ENCODE measurements at regions not wholly inside any gene's neighbourhood (a gene's known extent, or its start where the extent isn't known, plus 50 kb on each side); places are given as distances from the start of the nearest gene placed in this dataset.

DNA sequence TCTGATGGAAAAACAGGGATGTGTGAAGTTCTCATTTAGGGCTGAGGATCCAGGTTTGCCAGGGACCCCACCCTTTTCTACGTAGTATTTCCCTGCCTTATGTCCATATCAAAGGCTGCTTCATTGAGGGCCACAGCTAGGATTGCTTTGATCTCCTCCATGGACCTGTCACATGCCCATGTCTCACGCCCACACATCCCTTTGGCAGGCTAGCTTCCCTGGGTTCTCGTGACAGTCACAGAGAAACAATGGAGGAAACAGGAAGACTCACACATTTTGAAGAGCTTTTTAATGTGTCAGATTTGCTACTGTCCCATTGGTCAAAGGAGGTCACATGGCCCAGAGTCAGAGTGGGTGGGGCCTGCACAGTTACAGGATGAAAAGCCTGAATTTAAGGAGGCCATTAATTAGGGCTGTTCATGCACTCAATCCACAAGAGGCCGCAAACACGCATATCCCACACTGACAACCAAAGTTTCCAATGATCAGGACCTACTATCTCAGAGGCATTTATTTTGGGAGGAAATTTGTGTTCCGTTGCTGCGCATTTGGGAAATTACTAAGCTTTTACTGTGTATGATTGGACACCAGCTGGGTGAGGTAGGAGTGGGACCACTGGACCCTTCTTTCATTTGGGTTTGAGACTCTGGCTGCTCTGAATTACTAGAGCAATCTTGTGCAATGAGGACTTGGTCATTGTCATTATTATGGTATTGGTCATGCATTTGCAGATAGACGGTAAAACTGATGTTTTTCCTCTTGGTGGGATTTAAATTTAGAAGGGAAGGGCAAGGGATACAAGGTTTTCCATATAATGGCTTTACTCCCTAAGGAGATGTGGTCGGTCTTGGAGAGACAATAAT lies 266.2 kb downstream of the KTN1 start:
- whole genome bisulfite sequencing, 2 experiments (ENCODE audit: insufficient coverage in 1 of 2, insufficient read length in 1 of 2) = 73 to 78% methylated on average over 6 to 9 of the region's 9 CpGs
- H3K27ac Mint-ChIP-seq = no peak overlapping the region
- no peak for DNase-seq
- Histone ChIP-seq H3K9me3 (ENCODE audit: control insufficient read depth, low read length) (peaks cover 11% of the 10 kb centered on the region), H3K9ac (ENCODE audit: extremely low read depth, low read length, poor library complexity, severe bottlenecking) (no peak overlapping the region), H3K27me3 (ENCODE audit: control insufficient read depth, insufficient read depth, low read length, poor library complexity, severe bottlenecking) (peaks cover 30% of the 10 kb centered on the region), H3K36me3 (ENCODE audit: control insufficient read depth, insufficient read depth, low read length) (no peaks in the 10 kb centered on the region), H3K4me3 (ENCODE audit: low read length) (no peak overlapping the region), H3K4me1 (ENCODE audit: control insufficient read depth, insufficient read depth, low read length) (no peaks in the 10 kb centered on the region), H3K27ac (ENCODE audit: low read depth, low read length) (no peak overlapping the region)
- peaks cover 35% of the 10 kb centered on the region for H3K27me3 Mint-ChIP-seq (ENCODE audit: insufficient read depth)
- peaks cover 5% of the 10 kb centered on the region for H3K4me1 Mint-ChIP-seq
- H3K9me3 Mint-ChIP-seq = peaks cover 12% of the 10 kb centered on the region
- TF ChIP-seq CTCF (conservative IDR thresholded peaks at IDR 0.05) = no peak
- H3K4me3 Mint-ChIP-seq = no peak overlapping the region
- no peaks in the 10 kb centered on the region for H3K36me3 Mint-ChIP-seq (ENCODE audit: low read depth)

DNA sequence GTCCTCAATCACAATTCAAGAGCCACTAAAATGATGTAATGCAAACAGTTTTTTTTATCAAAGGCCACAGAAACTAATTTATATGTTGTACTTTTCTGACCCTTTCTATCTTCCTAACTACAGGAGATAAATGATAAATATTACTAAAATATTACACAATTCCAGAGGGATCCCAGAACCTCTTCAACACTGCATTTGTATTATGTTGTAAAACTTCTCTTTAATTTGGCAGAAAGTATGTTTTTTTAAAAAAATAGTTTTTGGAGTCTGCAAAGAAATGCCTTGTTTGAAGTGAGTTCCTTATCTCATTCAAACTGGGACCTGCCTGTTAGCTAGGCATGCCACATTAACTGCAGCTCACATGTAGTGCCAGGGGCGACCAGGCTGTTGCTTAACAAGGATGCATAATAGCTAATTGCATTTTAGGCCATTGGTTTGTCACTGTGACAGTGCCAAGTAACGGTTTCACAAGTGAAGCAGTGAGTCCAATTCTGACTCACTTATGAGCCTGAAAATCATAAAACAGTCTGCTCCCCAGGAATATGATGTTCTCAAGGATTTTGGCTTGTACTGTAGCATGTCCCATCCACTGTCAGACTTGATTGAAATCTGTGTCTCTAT lies 266.9 kb downstream of the KTN1 start:
- no peak for DNase-seq
- Histone ChIP-seq H3K27ac (ENCODE audit: low read depth, low read length) (no peak overlapping the region), H3K27me3 (ENCODE audit: control insufficient read depth, insufficient read depth, low read length, poor library complexity, severe bottlenecking) (peaks cover 32% of the 10 kb centered on the region), H3K9me3 (ENCODE audit: control insufficient read depth, low read length) (peaks cover 11% of the 10 kb centered on the region), H3K36me3 (ENCODE audit: control insufficient read depth, insufficient read depth, low read length) (no peaks in the 10 kb centered on the region), H3K9ac (ENCODE audit: extremely low read depth, low read length, poor library complexity, severe bottlenecking) (no peak overlapping the region), H3K4me1 (ENCODE audit: control insufficient read depth, insufficient read depth, low read length) (peaks cover 3% of the 10 kb centered on the region), H3K4me3 (ENCODE audit: low read length) (no peak overlapping the region)
- 86 to 94% methylated on average over 2 of the region's 2 CpGs for WGBS, 2 experiments (ENCODE audit: insufficient coverage in 1 of 2, insufficient read length in 1 of 2)
- Mint-ChIP-seq H3K36me3 (ENCODE audit: low read depth) (no peaks in the 10 kb centered on the region), H3K9me3 (peaks cover 12% of the 10 kb centered on the region), H3K4me1 (peaks cover 10% of the 10 kb centered on the region), H3K27me3 (ENCODE audit: insufficient read depth) (peaks cover 35% of the 10 kb centered on the region), H3K4me3 (no peak overlapping the region), H3K27ac (no peak overlapping the region)
- TF ChIP-seq CTCF (conservative IDR thresholded peaks at IDR 0.05) = no peak

- TF ChIP-seq CTCF (conservative IDR thresholded peaks at IDR 0.05) = no peak
- peaks cover 35% of the 10 kb centered on the region for H3K27me3 Mint-ChIP-seq (ENCODE audit: insufficient read depth)
- peaks cover 3% of the 10 kb centered on the region for H3K4me1 ChIP-seq (ENCODE audit: control insufficient read depth, insufficient read depth, low read length)
- WGBS, 2 experiments (ENCODE audit: insufficient coverage in 1 of 2, insufficient read length in 1 of 2) = 82 to 100% methylated on average over 3 of the region's 3 CpGs
- DNase-seq = no peak
- H3K27me3 ChIP-seq (ENCODE audit: control insufficient read depth, insufficient read depth, low read length, poor library complexity, severe bottlenecking) = peaks cover 41% of the 10 kb centered on the region
- H3K9me3 ChIP-seq (ENCODE audit: control insufficient read depth, low read length) = peaks cover 11% of the 10 kb centered on the region
- H3K27ac Mint-ChIP-seq = no peak overlapping the region
- H3K4me3 ChIP-seq (ENCODE audit: low read length) = no peak overlapping the region
- H3K36me3 Mint-ChIP-seq (ENCODE audit: low read depth) = no peaks in the 10 kb centered on the region
- H3K9ac ChIP-seq (ENCODE audit: extremely low read depth, low read length, poor library complexity, severe bottlenecking) = no peak overlapping the region
- H3K4me1 Mint-ChIP-seq = peaks cover 10% of the 10 kb centered on the region
- H3K27ac ChIP-seq (ENCODE audit: low read depth, low read length) = no peak overlapping the region
- H3K9me3 Mint-ChIP-seq = peaks cover 12% of the 10 kb centered on the region
- no peaks in the 10 kb centered on the region for H3K36me3 ChIP-seq (ENCODE audit: control insufficient read depth, insufficient read depth, low read length)
- no peak overlapping the region for H3K4me3 Mint-ChIP-seq
These were observed 267.8 kb downstream of the KTN1 start for GRCh38 chr14:55847766-55848165.
